ENCODE measurements at regions not wholly inside any gene's neighbourhood (a gene's known extent, or its start where the extent isn't known, plus 50 kb on each side); places are given as distances from the start of the nearest gene placed in this dataset.

- TF ChIP-seq CTCF (IDR thresholded peaks at IDR 0.05) (no peak), POLR2A (IDR thresholded peaks at IDR 0.05) (no peak)
These were observed 240.1 kb upstream of the CBLB start for GRCh38 chr3:106108925-106109324.

All from uterus (tissue), 2 donors.